ENCODE measurements at regions not wholly inside any gene's neighbourhood (a gene's known extent, or its start where the extent isn't known, plus 50 kb on each side); places are given as distances from the start of the nearest gene placed in this dataset.

GRCh38 chr6:22082218-22082617 lies 214.6 kb downstream of the PRL start:
- TF ChIP-seq CTCF (IDR thresholded peaks at IDR 0.05): no peak
- H3K4me3 ChIP-seq: no peak overlapping the region
- peaks cover 7 to 21% of the 10 kb centered on the region in 2 donors for H3K4me1 ChIP-seq (ENCODE audit: control insufficient read depth in 1 of 2, low read depth in 2 of 2)
- H3K27ac ChIP-seq: no peak overlapping the region
- no peaks in the 10 kb centered on the region for H3K36me3 ChIP-seq
- DNase-seq (ENCODE audit: low spot score) (no peak), ATAC-seq (ENCODE audit: insufficient number of reproducible peaks, low FRiP score, low read depth) (no peak)
- H3K27me3 ChIP-seq (replicated peaks; ENCODE audit: insufficient read depth): no peaks in the 10 kb centered on the region
- H3K9me3 ChIP-seq: no peaks in the 10 kb centered on the region

GRCh38 chr6:22083119-22083518 lies 213.7 kb downstream of the PRL start:
- ATAC-seq (ENCODE audit: insufficient number of reproducible peaks, low FRiP score, low read depth): no peak
- no peak for DNase-seq (ENCODE audit: low spot score)
- Histone ChIP-seq H3K36me3 (no peaks in the 10 kb centered on the region), H3K27me3 (replicated peaks; ENCODE audit: insufficient read depth) (no peaks in the 10 kb centered on the region), H3K9me3 (no peaks in the 10 kb centered on the region), H3K27ac (no peak overlapping the region), H3K4me1 (ENCODE audit: control insufficient read depth in 1 of 2, low read depth in 2 of 2) (peaks cover 7 to 21% of the 10 kb centered on the region in 2 donors), H3K4me3 (no peak overlapping the region)
- no peak for TF ChIP-seq CTCF (IDR thresholded peaks at IDR 0.05)

DNA sequence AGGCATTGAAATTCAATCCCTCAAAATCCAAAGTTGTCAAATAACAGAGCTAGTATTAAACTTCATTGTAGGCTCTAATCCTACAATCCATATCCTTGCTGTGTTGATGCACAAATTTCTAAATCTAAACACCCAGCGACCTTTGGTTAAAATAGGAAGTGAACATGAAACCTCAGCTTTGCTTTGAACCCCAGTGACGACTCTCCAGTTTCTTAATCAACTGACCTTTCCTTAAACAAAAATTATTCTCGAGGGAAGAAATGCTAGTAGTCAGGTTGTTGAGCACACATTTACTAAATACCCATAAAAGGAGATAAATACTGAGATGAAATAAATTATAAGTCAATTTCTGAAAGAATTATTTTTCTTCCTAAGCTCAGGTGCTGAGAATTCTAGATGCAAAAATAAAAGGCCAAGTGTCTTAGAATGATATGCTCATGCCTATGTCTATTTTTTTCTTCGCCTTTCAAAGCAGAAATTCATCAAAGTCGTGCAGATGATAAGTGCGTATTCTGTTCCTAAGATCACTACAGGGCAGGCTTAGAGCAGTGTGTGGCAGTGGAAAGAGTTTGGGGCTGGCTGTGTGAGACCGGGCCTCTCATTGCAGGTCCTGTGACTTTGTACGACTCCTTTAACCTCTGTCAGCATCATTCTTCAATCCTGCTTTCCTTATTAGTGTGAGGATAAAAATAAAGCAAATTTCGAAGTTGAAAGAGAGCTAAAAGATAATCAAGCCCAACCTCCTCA lies 208.7 kb downstream of the PRL start:
- no peaks in the 10 kb centered on the region for H3K9me3 ChIP-seq
- TF ChIP-seq CTCF (IDR thresholded peaks at IDR 0.05): no peak
- no peak for ATAC-seq (ENCODE audit: insufficient number of reproducible peaks, low FRiP score, low read depth)

GRCh38 chr6:22091424-22091948 lies 205.3 kb downstream of the PRL start:
- no peak for ATAC-seq (ENCODE audit: insufficient number of reproducible peaks, low FRiP score, low read depth)
- Histone ChIP-seq H3K4me3 (no peak overlapping the region), H3K36me3 (no peaks in the 10 kb centered on the region), H3K9me3 (no peaks in the 10 kb centered on the region), H3K4me1 (ENCODE audit: control insufficient read depth in 1 of 2, low read depth in 2 of 2) (no peaks in the 10 kb centered on the region), H3K27ac (no peak overlapping the region), H3K27me3 (replicated peaks; ENCODE audit: insufficient read depth) (no peaks in the 10 kb centered on the region)
- TF ChIP-seq CTCF (IDR thresholded peaks at IDR 0.05): no peak
- no peak for DNase-seq (ENCODE audit: low spot score)

More for the DNA sequence above, 208.7 kb downstream of the PRL start:
- Histone ChIP-seq H3K27me3 (replicated peaks; ENCODE audit: insufficient read depth) (no peaks in the 10 kb centered on the region), H3K4me3 (no peak overlapping the region), H3K27ac (no peak overlapping the region), H3K36me3 (no peaks in the 10 kb centered on the region), H3K4me1 (ENCODE audit: control insufficient read depth in 1 of 2, low read depth in 2 of 2) (peaks cover 0 to 4% of the 10 kb centered on the region in 2 donors)
- DNase-seq (ENCODE audit: low spot score): no peak

DNA sequence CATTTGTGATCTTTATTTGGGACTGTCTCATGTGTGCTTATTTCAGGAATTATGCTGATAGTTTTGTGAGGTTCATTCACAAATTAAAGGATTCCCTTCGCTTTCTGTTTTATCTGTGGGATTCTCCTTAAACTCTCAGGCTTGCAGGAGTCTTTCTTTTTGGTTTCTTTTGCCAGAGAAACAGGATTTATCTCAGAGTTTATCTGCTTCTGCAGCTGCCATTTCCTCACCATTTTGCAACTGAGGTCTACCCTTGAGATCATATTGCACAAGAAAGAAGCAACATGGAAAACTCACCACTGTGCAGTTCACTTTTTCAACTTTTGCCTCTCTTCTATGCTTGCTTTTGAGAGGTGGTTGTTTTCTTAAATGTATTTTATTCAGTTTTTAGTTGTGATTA lies 201.0 kb downstream of the PRL start:
- H3K9me3 ChIP-seq: no peaks in the 10 kb centered on the region
- DNase-seq (ENCODE audit: low spot score) (no peak), ATAC-seq (ENCODE audit: insufficient number of reproducible peaks, low FRiP score, low read depth) (no peak)
- H3K27me3 ChIP-seq (replicated peaks; ENCODE audit: insufficient read depth): no peaks in the 10 kb centered on the region
- H3K36me3 ChIP-seq: no peaks in the 10 kb centered on the region
- no peak for TF ChIP-seq CTCF (IDR thresholded peaks at IDR 0.05)
- H3K4me3 ChIP-seq: no peak overlapping the region
- peaks cover 0 to 7% of the 10 kb centered on the region in 2 donors for H3K4me1 ChIP-seq (ENCODE audit: control insufficient read depth in 1 of 2, low read depth in 2 of 2)
- H3K27ac ChIP-seq: no peak overlapping the region
